Natural killer cell (primary cell): ENCODE measurements at regions not wholly inside any gene's neighbourhood (a gene's known extent, or its start where the extent isn't known, plus 50 kb on each side); places are given as distances from the start of the nearest gene placed in this dataset.

Experiments used
- ATAC-seq, 3 donors: fragments of 150-1000 bp in 2 of 3; fragments of 200-7000 bp in 1 of 3; cut with Tn5 transposase; 1 replicate in 1 of 3; 2 replicates in 2 of 3; pipeline ENCODE4 v1.10.0; 2021; ENCODE audit warnings: mild to moderate bottlenecking in 2 of 3, moderate library complexity in 2 of 3
- DNase-seq, 2 donors: peaks; one replicate each; pipeline versions ENCODE4 v3.0.0 to v3.0.0-alpha.2; 2013 to 2021; ENCODE audit warnings: mixed read lengths in 1 of 2
- H3K27ac ChIP-seq: one replicate; pipeline ENCODE4 v1.5.1; 2013; ENCODE audit warnings: mild to moderate bottlenecking, low read length
- H3K27me3 ChIP-seq: one replicate; pipeline ENCODE4 v1.6.1; 2013; ENCODE audit warnings: low read length; ENCODE audit not compliant: control insufficient read depth, insufficient read depth
- H3K36me3 ChIP-seq: one replicate; pipeline ENCODE4 v1.6.1; 2013; ENCODE audit warnings: low read length; ENCODE audit not compliant: control insufficient read depth, insufficient read depth
- H3K4me1 ChIP-seq: one replicate; pipeline ENCODE4 v1.6.1; 2013; ENCODE audit warnings: low read length; ENCODE audit not compliant: control insufficient read depth, insufficient read depth
- H3K4me3 ChIP-seq: one replicate; pipeline ENCODE4 v1.5.1; 2013; ENCODE audit warnings: low read length
- H3K9me3 ChIP-seq: one replicate; pipeline ENCODE4 v1.6.1; 2013; ENCODE audit warnings: low read length; ENCODE audit not compliant: control insufficient read depth, insufficient read depth
- H3K27ac Mint-ChIP-seq, 2 donors: one replicate each; pipeline ENCODE4 v1.8.0; 2022; ENCODE audit warnings: mild to moderate bottlenecking in 2 of 2, mixed read lengths in 2 of 2, moderate library complexity in 1 of 2
- H3K27me3 Mint-ChIP-seq, 2 donors: one replicate each; pipeline ENCODE4 v1.8.0; 2022; ENCODE audit warnings: low read depth in 2 of 2, mixed read lengths in 2 of 2
- H3K36me3 Mint-ChIP-seq: one replicate; pipeline ENCODE4 v1.8.0; 2022; ENCODE audit warnings: mixed read lengths
- H3K4me1 Mint-ChIP-seq, 2 donors: one replicate each; pipeline ENCODE4 v1.8.0; 2022; ENCODE audit warnings: mixed read lengths in 2 of 2
- H3K4me3 Mint-ChIP-seq: one replicate; pipeline ENCODE4 v1.8.0; 2022; ENCODE audit warnings: mild to moderate bottlenecking, moderate library complexity, mixed read lengths
- H3K9me3 Mint-ChIP-seq, 2 donors: one replicate each; pipeline ENCODE4 v1.8.0; 2022; ENCODE audit warnings: mixed read lengths in 2 of 2
- WGBS: methylation state at CpG from one replicate; pipeline ENCODE4 v1.1.7; 2013; ENCODE audit warnings: missing lambda C conversion rate; ENCODE audit not compliant: insufficient coverage; 5-methylcytosine and 5-hydroxymethylcytosine counted together
- intact Hi-C: fragments of 100-400 bp; cut with micrococcal nuclease; formaldehyde crosslinking; loops from one replicate; pipeline ENCODE4 v1.14.2; 2022
- TF ChIP-seq, protein P1 (sequence below): fragments of 200-600 bp; IDR thresholded peaks from one replicate; pipeline ENCODE4 v1.8.0; 2022; ENCODE audit warnings: antibody characterized with exemption

DNA sequence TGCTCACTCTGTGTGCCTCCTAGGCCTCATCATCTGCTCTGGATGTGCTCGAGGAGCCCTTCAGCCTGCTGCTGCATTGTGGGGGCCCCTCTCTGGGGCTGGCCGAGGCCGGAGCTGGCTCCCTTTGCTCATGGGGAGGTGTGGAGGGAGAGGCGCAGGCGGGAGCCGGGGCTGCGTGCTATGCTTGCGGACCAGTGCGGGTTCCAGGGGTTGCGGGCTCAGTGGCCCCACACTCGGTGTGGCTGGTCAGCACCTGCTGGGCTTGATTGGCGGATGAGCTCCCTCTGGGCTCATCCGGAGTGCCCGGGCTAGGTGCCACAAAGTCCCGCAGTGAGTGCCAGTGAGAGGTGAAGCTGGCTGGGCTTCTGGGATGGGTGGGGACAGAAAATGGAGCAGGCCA is 264.2 kb downstream of the SI start:
- Histone ChIP-seq H3K4me1 (no peaks in the 10 kb centered on the region), H3K4me3 (no peak overlapping the region), H3K27me3 (no peaks in the 10 kb centered on the region), H3K9me3 (peaks cover 18% of the 10 kb centered on the region), H3K27ac (no peak overlapping the region), H3K36me3 (no peaks in the 10 kb centered on the region)
- Mint-ChIP-seq H3K27ac (no peak overlapping the region), H3K27me3 (no peaks in the 10 kb centered on the region), H3K4me1 (no peaks in the 10 kb centered on the region), H3K9me3 (peaks cover 12 to 16% of the 10 kb centered on the region in 2 donors), H3K36me3 (no peaks in the 10 kb centered on the region), H3K4me3 (no peak overlapping the region)
- no peak for DNase-seq
- TF ChIP-seq, protein P1, sequence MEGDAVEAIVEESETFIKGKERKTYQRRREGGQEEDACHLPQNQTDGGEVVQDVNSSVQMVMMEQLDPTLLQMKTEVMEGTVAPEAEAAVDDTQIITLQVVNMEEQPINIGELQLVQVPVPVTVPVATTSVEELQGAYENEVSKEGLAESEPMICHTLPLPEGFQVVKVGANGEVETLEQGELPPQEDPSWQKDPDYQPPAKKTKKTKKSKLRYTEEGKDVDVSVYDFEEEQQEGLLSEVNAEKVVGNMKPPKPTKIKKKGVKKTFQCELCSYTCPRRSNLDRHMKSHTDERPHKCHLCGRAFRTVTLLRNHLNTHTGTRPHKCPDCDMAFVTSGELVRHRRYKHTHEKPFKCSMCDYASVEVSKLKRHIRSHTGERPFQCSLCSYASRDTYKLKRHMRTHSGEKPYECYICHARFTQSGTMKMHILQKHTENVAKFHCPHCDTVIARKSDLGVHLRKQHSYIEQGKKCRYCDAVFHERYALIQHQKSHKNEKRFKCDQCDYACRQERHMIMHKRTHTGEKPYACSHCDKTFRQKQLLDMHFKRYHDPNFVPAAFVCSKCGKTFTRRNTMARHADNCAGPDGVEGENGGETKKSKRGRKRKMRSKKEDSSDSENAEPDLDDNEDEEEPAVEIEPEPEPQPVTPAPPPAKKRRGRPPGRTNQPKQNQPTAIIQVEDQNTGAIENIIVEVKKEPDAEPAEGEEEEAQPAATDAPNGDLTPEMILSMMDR: no peak
- ATAC-seq: no peak
- intact Hi-C loops: no loop called here
- whole genome bisulfite sequencing: 88% methylated on average over 15 of the region's 15 CpGs

DNA sequence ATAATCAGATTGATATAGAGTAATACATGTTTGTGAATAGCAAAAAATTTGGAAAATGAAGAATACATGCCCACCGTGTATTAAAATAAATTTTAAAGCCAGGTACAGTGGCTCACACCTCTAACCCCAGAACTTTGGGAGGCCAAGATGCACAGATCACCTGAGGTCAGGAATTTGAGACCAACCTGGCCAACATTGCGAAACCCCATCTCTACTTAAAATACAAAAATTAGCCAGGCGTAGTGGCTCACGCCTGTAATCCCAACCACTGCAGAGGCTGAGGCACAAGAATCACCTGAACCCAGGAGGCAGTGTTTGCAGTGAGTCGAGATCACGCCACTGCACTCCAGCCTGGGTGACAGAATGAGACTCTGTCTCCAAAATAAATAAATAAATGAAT is 266.3 kb downstream of the SI start:
- no peaks in the 10 kb centered on the region for H3K4me1 Mint-ChIP-seq
- intact Hi-C loops: no loop called here
- no peaks in the 10 kb centered on the region for H3K4me1 ChIP-seq
- peaks cover 11% of the 10 kb centered on the region for H3K9me3 ChIP-seq
- H3K27ac Mint-ChIP-seq: no peak overlapping the region
- DNase-seq (no peak), ATAC-seq (no peak)
- H3K36me3 ChIP-seq: no peaks in the 10 kb centered on the region
- TF ChIP-seq, protein P1: no peak
- no peak overlapping the region for H3K4me3 Mint-ChIP-seq
- H3K27me3 ChIP-seq: no peaks in the 10 kb centered on the region
- H3K9me3 Mint-ChIP-seq: peaks cover 12 to 23% of the 10 kb centered on the region in 2 donors
- no peaks in the 10 kb centered on the region for H3K27me3 Mint-ChIP-seq
- H3K36me3 Mint-ChIP-seq: no peaks in the 10 kb centered on the region
- H3K27ac ChIP-seq: no peak overlapping the region
- WGBS: 83% methylated on average over 4 of the region's 6 CpGs
- H3K4me3 ChIP-seq: no peak overlapping the region

DNA sequence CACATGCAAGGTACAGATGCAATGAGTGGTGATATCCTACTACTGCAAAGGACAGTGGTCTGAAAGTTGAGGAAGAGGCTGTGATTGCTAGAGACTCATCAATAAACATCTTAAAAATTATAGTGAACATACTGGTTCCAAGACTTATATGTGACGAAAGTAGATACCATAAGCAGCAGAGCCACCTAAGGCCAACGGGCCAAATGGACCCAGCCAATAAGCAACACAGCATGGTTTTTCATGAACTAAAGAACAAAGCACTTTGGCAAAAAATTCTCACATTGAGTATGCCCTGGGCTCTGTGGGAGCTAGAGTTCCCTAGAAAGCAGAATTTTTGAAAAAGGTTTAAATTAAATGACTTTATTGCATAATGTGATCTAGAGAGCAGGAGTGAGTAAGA is 272.1 kb downstream of the SI start:
- H3K4me1 Mint-ChIP-seq: no peaks in the 10 kb centered on the region

DNA sequence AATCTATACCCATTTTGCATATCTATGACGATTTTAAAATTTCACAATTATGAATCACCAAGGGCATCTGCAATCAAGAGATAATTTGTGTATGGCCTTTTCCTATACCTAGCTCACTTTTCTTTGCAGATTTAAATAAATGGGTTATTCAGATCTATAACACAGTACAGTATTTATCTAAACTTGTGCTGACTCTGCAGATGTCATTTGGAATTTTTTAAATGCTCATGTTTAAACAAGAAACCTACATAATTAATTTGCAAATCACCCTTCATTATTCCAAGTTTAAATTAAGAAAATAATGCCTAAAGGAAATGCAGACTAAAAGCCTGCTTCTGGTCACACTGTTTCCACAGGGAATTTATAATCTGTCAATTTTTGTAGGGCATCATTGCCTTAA is 284.2 kb downstream of the SI start:
- no peak overlapping the region for H3K4me3 Mint-ChIP-seq

More for the DNA sequence above, 272.1 kb downstream of the SI start:
- Mint-ChIP-seq H3K27ac (no peak overlapping the region), H3K36me3 (no peaks in the 10 kb centered on the region), H3K27me3 (no peaks in the 10 kb centered on the region), H3K4me3 (no peak overlapping the region), H3K9me3 (peaks cover 12 to 26% of the 10 kb centered on the region in 2 donors)
- Histone ChIP-seq H3K36me3 (no peaks in the 10 kb centered on the region), H3K9me3 (no peaks in the 10 kb centered on the region), H3K4me3 (no peak overlapping the region), H3K4me1 (no peaks in the 10 kb centered on the region), H3K27me3 (no peaks in the 10 kb centered on the region), H3K27ac (no peak overlapping the region)
- TF ChIP-seq, protein P1: no peak
- DNase-seq: no peak
- WGBS: 72% methylated on average over 2 of the region's 2 CpGs
- intact Hi-C loops: no loop called here
- ATAC-seq: no peak

More for the DNA sequence above, 284.2 kb downstream of the SI start:
- no peak for ATAC-seq
- no peak overlapping the region for H3K27ac Mint-ChIP-seq
- intact Hi-C loops: no loop called here
- no peak overlapping the region for H3K27ac ChIP-seq
- no peaks in the 10 kb centered on the region for H3K4me1 ChIP-seq
- H3K36me3 ChIP-seq: no peaks in the 10 kb centered on the region
- peaks cover 23% of the 10 kb centered on the region for H3K36me3 Mint-ChIP-seq
- no CpG with 5 or more reads among the region's 1 CpG for WGBS
- H3K9me3 ChIP-seq: no peaks in the 10 kb centered on the region
- no peak for DNase-seq
- peaks cover 30 to 36% of the 10 kb centered on the region in 2 donors for H3K9me3 Mint-ChIP-seq
- TF ChIP-seq, protein P1: no peak
- no peaks in the 10 kb centered on the region for H3K4me1 Mint-ChIP-seq
- H3K27me3 Mint-ChIP-seq: no peaks in the 10 kb centered on the region
- no peak overlapping the region for H3K4me3 ChIP-seq
- H3K27me3 ChIP-seq: no peaks in the 10 kb centered on the region
